ENCODE measurements at regions not wholly inside any gene's neighbourhood (a gene's known extent, or its start where the extent isn't known, plus 50 kb on each side); places are given as distances from the start of the nearest gene placed in this dataset.

GRCh38 chr12:126355346-126355745, 1290.1 kb downstream of the AACS start:
- H3K27ac ChIP-seq (ENCODE audit: low read depth, low read length), result no peak overlapping the region
- H3K4me1 ChIP-seq (ENCODE audit: insufficient read depth, low read length), result peaks cover 6% of the 10 kb centered on the region
- no peak overlapping the region for H2AFZ ChIP-seq (ENCODE audit: low read length)
- H3K79me2 ChIP-seq (ENCODE audit: insufficient read depth, low read length), result no peaks in the 10 kb centered on the region
- H3K4me2 ChIP-seq (ENCODE audit: insufficient read depth, low read length), result no peak overlapping the region
- H4K20me1 ChIP-seq (ENCODE audit: insufficient read depth, low read length), result no peaks in the 10 kb centered on the region
- no peaks in the 10 kb centered on the region for H3K9me3 ChIP-seq (ENCODE audit: low read depth, low read length)
- H3K4me3 ChIP-seq (ENCODE audit: insufficient read depth, low read length), result no peak overlapping the region
- H3K27me3 ChIP-seq (ENCODE audit: insufficient read depth, low read length), result no peaks in the 10 kb centered on the region
- no peaks in the 10 kb centered on the region for H3K36me3 ChIP-seq (ENCODE audit: insufficient read depth, low read length)
- DNase-seq (ENCODE audit: insufficient read length, low spot score, missing footprints), result no peak
- TF ChIP-seq CTCF (IDR thresholded peaks at IDR 0.05; ENCODE audit: extremely low read depth, low read depth, low read length), result no peak

DNA sequence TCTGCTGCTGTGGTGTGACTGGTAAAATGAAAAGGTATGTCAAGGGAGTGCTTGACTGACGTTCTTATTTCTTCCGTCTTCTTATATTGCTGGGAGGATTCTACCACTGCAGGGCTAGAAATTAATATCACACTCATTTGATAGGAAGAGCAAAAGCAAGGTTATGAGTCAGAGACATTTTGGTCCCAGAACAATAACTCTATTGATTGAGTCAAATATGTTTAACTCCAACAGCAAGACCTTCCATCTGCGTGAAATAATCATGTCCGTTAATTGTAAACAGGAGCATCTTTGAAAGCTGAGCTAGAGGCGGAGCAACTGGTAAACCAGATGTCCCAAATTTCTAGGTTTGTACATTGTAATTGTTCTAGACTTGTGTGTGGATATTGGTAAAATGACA, 1293.6 kb downstream of the AACS start:
- DNase-seq (ENCODE audit: insufficient read length, low spot score, missing footprints), result no peak
- no peak overlapping the region for H3K4me2 ChIP-seq (ENCODE audit: insufficient read depth, low read length)
- no peaks in the 10 kb centered on the region for H3K36me3 ChIP-seq (ENCODE audit: insufficient read depth, low read length)
- peaks cover 1% of the 10 kb centered on the region for H3K4me1 ChIP-seq (ENCODE audit: insufficient read depth, low read length)
- H3K27me3 ChIP-seq (ENCODE audit: insufficient read depth, low read length), result no peaks in the 10 kb centered on the region
- no peaks in the 10 kb centered on the region for H4K20me1 ChIP-seq (ENCODE audit: insufficient read depth, low read length)
- H3K4me3 ChIP-seq (ENCODE audit: insufficient read depth, low read length), result no peak overlapping the region
- H3K79me2 ChIP-seq (ENCODE audit: insufficient read depth, low read length), result no peaks in the 10 kb centered on the region
- TF ChIP-seq CTCF (IDR thresholded peaks at IDR 0.05; ENCODE audit: extremely low read depth, low read depth, low read length), result no peak
- no peaks in the 10 kb centered on the region for H3K9me3 ChIP-seq (ENCODE audit: low read depth, low read length)
- no peak overlapping the region for H3K27ac ChIP-seq (ENCODE audit: low read depth, low read length)
- H2AFZ ChIP-seq (ENCODE audit: low read length), result no peak overlapping the region

DNA sequence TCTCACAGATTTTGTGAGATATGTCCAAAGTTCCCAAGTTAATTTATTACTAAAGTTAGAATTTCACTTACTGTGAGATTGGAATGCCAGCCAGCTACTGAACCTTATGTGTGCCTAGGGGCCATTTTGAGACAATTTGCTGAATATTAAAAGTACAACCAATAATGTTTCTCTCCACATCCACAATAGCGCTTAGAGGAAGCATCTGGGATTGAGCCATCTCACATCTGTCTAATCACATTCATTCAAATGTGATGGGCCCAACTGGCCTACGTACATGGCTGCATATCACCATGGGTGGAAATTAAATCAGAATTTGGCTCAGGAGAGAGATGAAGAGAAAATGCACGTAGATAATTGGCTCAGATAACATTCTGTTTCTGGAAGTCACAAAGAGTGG, 1294.0 kb downstream of the AACS start:
- H3K4me2 ChIP-seq (ENCODE audit: insufficient read depth, low read length), result no peak overlapping the region
- no peak for DNase-seq (ENCODE audit: insufficient read length, low spot score, missing footprints)
- no peaks in the 10 kb centered on the region for H3K36me3 ChIP-seq (ENCODE audit: insufficient read depth, low read length)
- no peak overlapping the region for H2AFZ ChIP-seq (ENCODE audit: low read length)
- H3K79me2 ChIP-seq (ENCODE audit: insufficient read depth, low read length), result no peaks in the 10 kb centered on the region
- no peak for TF ChIP-seq CTCF (IDR thresholded peaks at IDR 0.05; ENCODE audit: extremely low read depth, low read depth, low read length)
- H3K9me3 ChIP-seq (ENCODE audit: low read depth, low read length), result no peaks in the 10 kb centered on the region
- H3K27ac ChIP-seq (ENCODE audit: low read depth, low read length), result no peak overlapping the region
- no peaks in the 10 kb centered on the region for H4K20me1 ChIP-seq (ENCODE audit: insufficient read depth, low read length)
- H3K4me1 ChIP-seq (ENCODE audit: insufficient read depth, low read length), result no peaks in the 10 kb centered on the region
- H3K4me3 ChIP-seq (ENCODE audit: insufficient read depth, low read length), result no peak overlapping the region
- no peaks in the 10 kb centered on the region for H3K27me3 ChIP-seq (ENCODE audit: insufficient read depth, low read length)

GRCh38 chr12:126361804-126362203, 1296.6 kb downstream of the AACS start:
- no peaks in the 10 kb centered on the region for H3K4me1 ChIP-seq (ENCODE audit: insufficient read depth, low read length)
- H2AFZ ChIP-seq (ENCODE audit: low read length), result no peak overlapping the region
- no peaks in the 10 kb centered on the region for H3K9me3 ChIP-seq (ENCODE audit: low read depth, low read length)
- H3K4me2 ChIP-seq (ENCODE audit: insufficient read depth, low read length), result no peak overlapping the region
- no peak for TF ChIP-seq CTCF (IDR thresholded peaks at IDR 0.05; ENCODE audit: extremely low read depth, low read depth, low read length)
- H3K36me3 ChIP-seq (ENCODE audit: insufficient read depth, low read length), result no peaks in the 10 kb centered on the region
- no peaks in the 10 kb centered on the region for H3K79me2 ChIP-seq (ENCODE audit: insufficient read depth, low read length)
- H3K27ac ChIP-seq (ENCODE audit: low read depth, low read length), result no peak overlapping the region
- H3K4me3 ChIP-seq (ENCODE audit: insufficient read depth, low read length), result no peak overlapping the region
- no peaks in the 10 kb centered on the region for H4K20me1 ChIP-seq (ENCODE audit: insufficient read depth, low read length)
- H3K27me3 ChIP-seq (ENCODE audit: insufficient read depth, low read length), result no peaks in the 10 kb centered on the region
- no peak for DNase-seq (ENCODE audit: insufficient read length, low spot score, missing footprints)
